Bronchial epithelial cell (primary cell): ENCODE measurements at regions not wholly inside any gene's neighbourhood (a gene's known extent, or its start where the extent isn't known, plus 50 kb on each side); places are given as distances from the start of the nearest gene placed in this dataset.

ENCODE experiments used
- DNase-seq: peaks from one replicate; pipeline ENCODE4 v3.0.0-alpha.2; 2010; ENCODE audit warnings: low read depth
- FAIRE-seq: peaks from 2 replicates; lab custom pipeline; 2011; peaks lifted over from hg19 to GRCh38; lab: Jason Lieb, UNC
- H3K27me3 ChIP-seq: 2 replicates; pipeline ENCODE4 v1.5.1; 2011; ENCODE audit warnings: low read length; ENCODE audit not compliant: control insufficient read depth, insufficient read depth
- H3K36me3 ChIP-seq: 2 replicates; pipeline ENCODE4 v1.5.1; 2011; ENCODE audit warnings: low read length; ENCODE audit not compliant: control insufficient read depth, insufficient read depth
- H3K4me3 ChIP-seq: 2 replicates; pipeline ENCODE4 v1.5.1; 2011; ENCODE audit warnings: mild to moderate bottlenecking, low read depth, low read length, control low read depth
- TF ChIP-seq, protein P1 (sequence below): IDR thresholded peaks from 2 replicates; pipeline ENCODE4 v1.5.1; 2011; ENCODE audit warnings: mild to moderate bottlenecking, moderate library complexity, low read length, control low read depth, inconsistent platforms; ENCODE audit not compliant: insufficient read depth, severe bottlenecking

DNA sequence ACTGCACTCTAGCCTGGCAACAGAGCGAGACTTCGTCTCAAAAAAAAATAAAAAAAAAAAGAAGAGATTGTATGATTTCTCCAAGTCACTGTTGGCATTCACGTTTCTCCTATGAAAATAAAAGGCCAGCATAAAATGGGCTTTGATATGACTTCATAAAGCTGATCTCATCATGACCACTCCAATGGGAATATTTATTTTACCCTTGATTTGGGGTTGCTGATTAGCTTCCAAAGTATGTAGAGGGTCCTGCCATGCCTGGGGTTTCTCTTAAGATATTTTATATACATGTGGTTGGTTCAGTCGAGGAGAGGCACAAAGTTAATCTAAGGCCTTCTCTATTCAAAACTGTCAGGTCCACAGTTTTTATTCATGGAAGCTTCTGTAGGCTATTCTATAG, 247.0 kb upstream of the TNC start:
- FAIRE-seq, result no peak

DNA sequence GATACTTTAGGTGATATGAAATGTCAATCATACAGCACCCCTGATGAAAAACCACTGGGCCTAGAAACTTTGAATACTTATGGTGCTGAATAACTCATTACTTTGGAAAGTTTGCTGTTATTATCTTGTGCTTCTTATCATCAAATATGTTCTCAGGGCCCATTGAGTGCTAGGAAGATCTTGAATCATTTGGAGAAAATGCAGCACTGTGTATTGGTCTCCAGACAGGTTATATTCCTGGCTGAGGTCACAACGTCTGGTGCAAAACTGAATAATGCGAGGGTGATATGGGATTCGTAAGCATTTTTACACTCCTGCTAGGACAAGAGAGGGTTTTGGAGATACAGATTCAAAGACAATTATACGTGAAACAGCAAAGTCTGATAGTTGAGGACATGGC, 249.4 kb upstream of the TNC start:
- no peaks in the 10 kb centered on the region for H3K36me3 ChIP-seq
- DNase-seq, result no peak
- FAIRE-seq, result no peak
- H3K27me3 ChIP-seq, result no peaks in the 10 kb centered on the region
- TF ChIP-seq, protein P1, sequence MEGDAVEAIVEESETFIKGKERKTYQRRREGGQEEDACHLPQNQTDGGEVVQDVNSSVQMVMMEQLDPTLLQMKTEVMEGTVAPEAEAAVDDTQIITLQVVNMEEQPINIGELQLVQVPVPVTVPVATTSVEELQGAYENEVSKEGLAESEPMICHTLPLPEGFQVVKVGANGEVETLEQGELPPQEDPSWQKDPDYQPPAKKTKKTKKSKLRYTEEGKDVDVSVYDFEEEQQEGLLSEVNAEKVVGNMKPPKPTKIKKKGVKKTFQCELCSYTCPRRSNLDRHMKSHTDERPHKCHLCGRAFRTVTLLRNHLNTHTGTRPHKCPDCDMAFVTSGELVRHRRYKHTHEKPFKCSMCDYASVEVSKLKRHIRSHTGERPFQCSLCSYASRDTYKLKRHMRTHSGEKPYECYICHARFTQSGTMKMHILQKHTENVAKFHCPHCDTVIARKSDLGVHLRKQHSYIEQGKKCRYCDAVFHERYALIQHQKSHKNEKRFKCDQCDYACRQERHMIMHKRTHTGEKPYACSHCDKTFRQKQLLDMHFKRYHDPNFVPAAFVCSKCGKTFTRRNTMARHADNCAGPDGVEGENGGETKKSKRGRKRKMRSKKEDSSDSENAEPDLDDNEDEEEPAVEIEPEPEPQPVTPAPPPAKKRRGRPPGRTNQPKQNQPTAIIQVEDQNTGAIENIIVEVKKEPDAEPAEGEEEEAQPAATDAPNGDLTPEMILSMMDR, result no peak
- no peak overlapping the region for H3K4me3 ChIP-seq

More for the DNA sequence above, 247.0 kb upstream of the TNC start:
- no peak for DNase-seq
- TF ChIP-seq, protein P1, result no peak
- Histone ChIP-seq H3K36me3 (no peaks in the 10 kb centered on the region), H3K27me3 (no peaks in the 10 kb centered on the region), H3K4me3 (no peak overlapping the region)

DNA sequence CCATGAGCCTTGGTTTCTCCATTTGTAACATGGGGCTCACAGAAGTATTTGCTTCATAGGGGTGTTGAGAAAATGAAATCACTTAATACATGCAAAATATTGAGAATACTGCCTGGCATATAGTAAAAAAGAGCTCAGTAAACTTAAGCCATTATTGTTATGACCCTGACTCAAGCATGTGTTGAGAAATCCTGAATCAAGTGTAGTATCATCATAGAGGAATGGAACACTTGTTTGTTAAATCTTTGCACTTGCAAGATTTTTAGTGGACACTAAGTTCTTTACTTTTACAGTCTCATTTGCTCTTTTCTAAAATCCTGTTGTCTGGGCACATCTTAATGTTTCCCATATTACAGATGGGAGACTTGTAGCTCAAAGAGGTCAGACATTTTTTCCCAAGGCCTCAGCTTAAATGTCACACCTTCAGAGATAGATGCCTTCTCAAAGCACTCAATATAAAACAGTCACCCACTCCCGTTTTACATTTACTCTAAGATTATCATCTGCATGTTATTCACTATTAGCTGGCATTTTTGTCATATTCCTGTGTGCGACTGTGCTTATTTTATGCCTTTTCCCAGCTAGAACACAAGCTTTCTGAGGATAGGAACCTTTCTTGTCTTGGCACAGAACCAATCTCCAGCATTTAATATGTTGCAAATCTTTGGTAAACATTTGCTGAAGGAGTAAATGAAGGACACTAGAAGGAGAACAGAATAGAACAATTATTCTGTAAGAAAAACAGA, 250.0 kb upstream of the TNC start:
- no peak overlapping the region for H3K4me3 ChIP-seq
- H3K36me3 ChIP-seq, result no peaks in the 10 kb centered on the region
- DNase-seq, result peak; percentile 70
- FAIRE-seq, result no peak
- no peaks in the 10 kb centered on the region for H3K27me3 ChIP-seq
- TF ChIP-seq, protein P1, result no peak

DNA sequence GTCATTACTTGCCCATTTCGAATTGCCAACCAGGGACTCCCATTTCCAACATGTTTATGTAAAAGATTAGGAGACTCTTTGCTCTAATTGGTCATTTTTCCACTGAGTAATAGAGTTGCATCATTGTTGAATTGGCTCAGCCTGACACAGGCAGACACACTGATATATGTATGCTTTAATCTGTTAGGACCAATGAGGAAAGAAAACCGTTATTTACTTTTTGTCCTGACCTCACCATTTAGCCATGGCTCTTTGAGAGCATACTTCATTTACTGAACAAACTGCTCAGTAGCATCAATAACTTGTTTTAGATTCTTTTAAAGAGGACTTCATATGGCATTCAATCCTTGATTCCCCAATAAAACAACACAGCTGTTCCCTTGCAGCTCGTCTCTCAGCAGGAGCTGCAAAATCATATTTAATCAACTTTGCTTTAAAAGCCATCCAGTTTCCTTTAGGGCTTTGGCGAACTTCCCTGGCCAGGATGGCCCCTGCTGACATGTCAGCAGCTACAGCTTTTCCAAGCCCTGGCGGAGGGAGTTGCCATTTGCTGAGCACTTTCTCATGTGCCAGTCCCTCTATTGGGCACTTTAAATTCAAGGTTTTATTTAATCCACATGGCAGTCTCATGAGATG, 251.5 kb upstream of the TNC start:
- peak; percentile 91 for DNase-seq
- TF ChIP-seq, protein P1, result no peak
- no peak for FAIRE-seq

DNA sequence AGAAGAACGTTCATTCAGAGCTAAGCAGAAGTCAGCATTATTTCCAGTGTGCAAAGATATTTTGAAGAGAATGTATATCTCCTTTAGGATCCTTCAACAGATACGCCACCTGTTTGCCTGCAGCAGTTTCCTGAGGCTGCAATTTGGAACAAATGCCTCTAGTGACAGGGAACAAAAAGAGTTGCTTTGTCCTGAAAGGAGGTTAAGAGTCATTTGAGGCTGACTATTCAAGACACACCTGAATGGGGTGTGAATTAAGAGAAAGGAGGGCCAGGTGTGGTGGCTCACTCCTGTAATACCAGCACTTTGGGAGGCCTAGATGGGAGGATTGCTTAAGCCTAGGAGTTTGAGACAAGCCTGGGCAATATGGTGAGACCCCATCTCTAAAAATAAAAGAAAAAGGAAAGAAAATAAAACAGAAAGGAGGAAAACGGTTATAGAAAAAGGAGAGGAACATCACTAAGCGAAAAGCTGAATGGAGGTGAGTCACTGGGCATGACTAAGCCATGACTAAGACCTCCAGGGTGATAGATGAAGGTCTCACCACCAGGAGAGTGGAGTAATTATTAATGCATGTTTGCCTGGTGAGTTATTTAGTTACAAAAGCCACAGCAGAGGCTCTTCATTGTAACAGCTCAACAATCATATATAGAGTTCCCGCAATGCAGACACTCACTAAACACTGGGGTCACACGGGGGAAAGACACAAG, 255.2 kb upstream of the TNC start:
- no peaks in the 10 kb centered on the region for H3K27me3 ChIP-seq
- TF ChIP-seq, protein P1, result peak; percentile 16
- FAIRE-seq, result peak; percentile 96
- no peaks in the 10 kb centered on the region for H3K36me3 ChIP-seq
- no peak overlapping the region for H3K4me3 ChIP-seq
- peak; percentile 99 for DNase-seq

More for the DNA sequence above, 251.5 kb upstream of the TNC start:
- Histone ChIP-seq H3K4me3 (no peak overlapping the region), H3K27me3 (no peaks in the 10 kb centered on the region), H3K36me3 (no peaks in the 10 kb centered on the region)
